Peyer's patch (tissue), 4 donors: ENCODE measurements at regions not wholly inside any gene's neighbourhood (a gene's known extent, or its start where the extent isn't known, plus 50 kb on each side); places are given as distances from the start of the nearest gene placed in this dataset.

Experiments
- POLR2A ChIP-seq, 2 donors: fragments of 450-650 bp; IDR thresholded peaks; one replicate each; pipeline ENCODE4 v1.5.1; 2017; ENCODE audit warnings: antibody characterized with exemption in 2 of 2, mild to moderate bottlenecking in 2 of 2, moderate library complexity in 2 of 2
- TF ChIP-seq, protein P1 (sequence below), 6 experiments: fragments of 450-650 bp in 4 of 6; fragments of 200-600 bp in 2 of 6; sonication (generic) in 1 of 6; IDR thresholded peaks; one replicate each; pipeline ENCODE4 v1.5.1; 2017 to 2019; ENCODE audit warnings: antibody characterized with exemption in 6 of 6, mild to moderate bottlenecking in 3 of 6, moderate library complexity in 1 of 6

DNA sequence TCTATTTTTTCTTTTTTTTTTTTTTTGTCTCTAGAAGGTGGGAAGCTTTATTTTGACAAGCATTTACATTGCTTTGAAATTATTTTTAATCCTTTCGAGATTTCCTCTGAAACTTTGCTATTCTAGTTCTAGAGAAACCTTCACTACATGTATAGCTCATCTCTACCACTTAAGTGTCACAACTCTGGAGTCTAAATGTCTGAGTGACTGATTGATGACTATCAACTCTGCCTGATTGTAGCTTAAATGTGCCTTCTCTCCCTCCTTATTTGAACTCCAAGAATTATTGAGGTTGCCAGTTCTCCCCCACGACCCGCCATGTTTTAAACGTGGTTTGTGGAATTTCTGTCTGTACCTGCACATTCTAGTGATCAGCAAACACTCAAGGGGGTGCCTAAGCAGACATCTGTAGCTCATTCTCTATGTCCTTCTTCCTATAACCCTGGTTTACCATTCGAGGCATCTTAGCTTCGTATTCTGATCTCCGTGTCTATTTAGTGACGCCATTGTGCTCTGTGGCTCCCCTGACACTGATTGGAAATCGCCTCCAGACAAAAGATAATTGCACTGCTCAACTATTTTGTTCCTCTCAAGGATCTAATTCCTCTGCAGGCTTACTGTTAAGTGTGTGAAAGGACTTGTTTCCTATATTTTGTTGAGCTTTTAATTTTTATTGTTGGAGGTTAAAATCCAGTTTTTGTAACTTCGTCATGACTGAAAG lies 1570.6 kb downstream of the BRINP3 start:
- TF ChIP-seq, protein P1, sequence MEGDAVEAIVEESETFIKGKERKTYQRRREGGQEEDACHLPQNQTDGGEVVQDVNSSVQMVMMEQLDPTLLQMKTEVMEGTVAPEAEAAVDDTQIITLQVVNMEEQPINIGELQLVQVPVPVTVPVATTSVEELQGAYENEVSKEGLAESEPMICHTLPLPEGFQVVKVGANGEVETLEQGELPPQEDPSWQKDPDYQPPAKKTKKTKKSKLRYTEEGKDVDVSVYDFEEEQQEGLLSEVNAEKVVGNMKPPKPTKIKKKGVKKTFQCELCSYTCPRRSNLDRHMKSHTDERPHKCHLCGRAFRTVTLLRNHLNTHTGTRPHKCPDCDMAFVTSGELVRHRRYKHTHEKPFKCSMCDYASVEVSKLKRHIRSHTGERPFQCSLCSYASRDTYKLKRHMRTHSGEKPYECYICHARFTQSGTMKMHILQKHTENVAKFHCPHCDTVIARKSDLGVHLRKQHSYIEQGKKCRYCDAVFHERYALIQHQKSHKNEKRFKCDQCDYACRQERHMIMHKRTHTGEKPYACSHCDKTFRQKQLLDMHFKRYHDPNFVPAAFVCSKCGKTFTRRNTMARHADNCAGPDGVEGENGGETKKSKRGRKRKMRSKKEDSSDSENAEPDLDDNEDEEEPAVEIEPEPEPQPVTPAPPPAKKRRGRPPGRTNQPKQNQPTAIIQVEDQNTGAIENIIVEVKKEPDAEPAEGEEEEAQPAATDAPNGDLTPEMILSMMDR (IDR thresholded peaks at IDR 0.05), result no peak
- TF ChIP-seq POLR2A (IDR thresholded peaks at IDR 0.05), result no peak
